HG02642 (cell line): ENCODE measurements at regions not wholly inside any gene's neighbourhood (a gene's known extent, or its start where the extent isn't known, plus 50 kb on each side); places are given as distances from the start of the nearest gene placed in this dataset.

Source experiments
- ATAC-seq: cut with Tn5 transposase; IDR thresholded peaks from one replicate; pipeline ENCODE4 v1.9.1; 2021; ENCODE audit warnings: mild to moderate bottlenecking; ENCODE audit not compliant: unreplicated experiment, poor library complexity

DNA sequence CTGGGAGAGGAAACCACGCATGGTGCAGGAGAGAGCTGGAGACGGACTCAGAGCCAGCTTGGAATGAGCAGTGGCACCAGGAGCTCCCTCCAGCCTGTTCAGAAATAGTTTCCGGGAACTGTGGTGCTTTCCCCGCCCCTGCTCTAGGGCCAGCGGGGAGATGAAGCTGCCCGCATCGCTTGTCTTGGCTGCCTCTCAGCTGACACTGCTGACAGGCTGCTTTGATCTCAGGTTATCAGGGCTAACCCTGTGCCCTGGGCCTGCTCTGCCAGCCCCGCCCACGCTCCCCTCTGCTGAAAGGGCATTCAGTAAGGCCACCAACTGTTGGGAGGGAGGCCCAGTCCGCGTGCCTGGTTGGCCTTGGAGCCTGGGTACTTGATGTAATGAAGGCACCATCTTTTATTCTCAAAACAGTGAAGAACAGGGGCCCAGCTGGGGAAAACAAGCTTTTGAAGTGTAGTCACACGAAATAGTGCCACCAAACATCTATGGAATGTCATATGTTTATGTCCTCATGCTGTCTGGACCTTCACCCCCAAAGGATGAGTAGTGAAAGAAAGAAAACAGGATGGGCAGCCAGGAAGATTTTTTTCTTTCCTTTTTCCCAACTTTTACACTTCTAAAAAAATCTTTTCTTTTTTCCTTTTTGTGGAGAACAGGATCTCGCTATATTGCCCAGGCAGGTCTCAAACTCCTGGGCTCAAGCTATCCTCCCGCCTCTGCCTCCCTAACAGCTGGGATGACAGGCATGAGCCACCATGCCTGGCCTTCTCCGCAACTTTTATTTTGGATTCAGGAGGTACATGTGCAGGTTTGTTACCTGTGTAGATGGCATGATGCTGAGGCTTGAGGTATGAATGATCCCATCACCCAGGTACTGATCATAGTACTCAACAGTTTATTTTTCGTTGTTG is 115.9 kb upstream of the TBX3 start:
- no peak for ATAC-seq

DNA sequence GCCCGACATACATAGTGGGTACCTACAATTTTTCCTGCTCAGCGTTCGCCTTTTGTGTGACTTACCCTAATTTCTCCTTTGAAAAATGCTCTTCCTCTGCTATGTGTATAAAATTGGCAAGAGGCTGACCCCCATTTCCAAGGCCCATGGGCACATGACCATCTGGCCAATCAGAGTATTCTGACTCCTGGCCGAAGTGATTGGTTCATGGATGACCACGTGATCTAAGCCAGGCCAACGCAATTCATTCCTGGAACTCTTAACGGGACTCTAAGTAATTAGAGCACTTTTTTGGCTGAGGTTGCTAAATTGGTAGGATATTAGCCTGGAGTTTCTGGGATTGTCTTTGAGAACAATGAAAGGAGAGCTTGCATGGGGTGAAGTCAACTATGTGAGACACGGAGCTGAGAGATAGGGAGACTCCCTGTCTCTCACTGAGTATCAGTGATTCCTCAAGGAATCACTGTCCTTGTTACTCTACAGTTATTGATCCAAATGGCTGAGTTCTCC is 110.1 kb upstream of the TBX3 start:
- no peak for ATAC-seq

- no peak for ATAC-seq
Observed at GRCh38 chr12:114790276-114790675, 106.3 kb upstream of the TBX3 start.

- ATAC-seq: no peak
Observed at GRCh38 chr12:114789821-114790220, 105.8 kb upstream of the TBX3 start.

DNA sequence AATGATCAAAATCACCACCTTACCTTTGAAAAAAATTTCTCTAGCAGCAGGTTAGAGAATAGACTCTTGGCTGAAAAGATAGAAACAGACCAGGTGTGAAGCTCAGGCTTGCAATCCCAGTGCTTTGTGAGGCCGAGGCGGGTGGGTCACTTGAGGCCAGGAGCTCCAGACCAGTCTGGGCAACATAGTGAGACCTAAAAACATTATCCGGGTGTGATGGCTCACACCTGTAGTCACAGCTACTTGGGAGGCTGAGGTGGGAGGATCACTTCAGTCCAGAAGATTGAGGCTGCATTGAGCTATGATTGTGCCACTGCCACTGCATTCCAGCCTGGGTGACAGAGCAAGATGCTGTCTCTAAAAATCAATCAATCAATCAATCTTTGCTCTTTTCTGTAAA is 105.3 kb upstream of the TBX3 start:
- ATAC-seq: no peak

DNA sequence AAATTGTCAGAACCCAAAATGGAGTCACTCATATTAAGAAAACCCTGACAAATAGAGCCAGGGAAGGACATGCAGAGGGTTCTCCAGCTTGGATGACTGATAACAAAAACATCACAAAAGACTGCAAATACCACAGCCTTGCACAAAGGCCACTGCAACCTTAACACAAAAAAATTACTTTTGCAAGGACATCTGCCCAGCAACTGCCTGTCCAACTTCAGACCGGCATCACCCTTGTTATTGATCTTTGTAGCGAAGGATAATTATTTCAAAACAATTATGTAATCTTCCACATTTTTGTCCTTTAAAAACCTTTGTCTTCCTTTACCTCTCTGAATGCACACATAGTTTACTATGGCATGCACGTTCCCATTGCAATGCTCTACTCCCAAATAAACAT is 100.6 kb upstream of the TBX3 start:
- no peak for ATAC-seq

GRCh38 chr12:114783089-114783618 is 99.2 kb upstream of the TBX3 start:
- no peak for ATAC-seq

- ATAC-seq: no peak
Observed at GRCh38 chr12:114780746-114781399, 96.9 kb upstream of the TBX3 start.

DNA sequence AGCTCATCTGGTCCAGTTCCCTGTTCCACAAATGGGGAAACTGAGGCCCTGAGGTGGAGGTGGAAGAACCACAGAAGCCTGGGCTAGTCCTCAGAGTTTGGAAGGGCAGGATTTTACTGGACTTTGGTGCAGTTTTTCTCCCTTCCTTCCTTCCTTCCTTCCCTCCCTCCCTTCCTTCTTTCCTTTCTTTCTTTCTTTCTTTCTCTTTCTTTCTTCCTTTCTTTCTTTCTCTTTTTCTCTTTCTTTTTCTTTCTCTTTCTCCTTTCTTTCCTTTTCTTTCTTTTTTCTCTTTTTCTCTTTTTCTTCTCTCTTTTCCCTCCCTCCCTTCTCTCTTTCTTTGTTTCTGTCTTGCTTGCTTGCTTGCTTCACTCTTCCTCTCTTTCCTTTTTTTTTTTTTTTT is 95.7 kb upstream of the TBX3 start:
- no peak for ATAC-seq

GRCh38 chr12:114779186-114779585 is 95.2 kb upstream of the TBX3 start:
- no peak for ATAC-seq

- no peak for ATAC-seq
Observed at GRCh38 chr12:114776731-114777442, 92.9 kb upstream of the TBX3 start.

GRCh38 chr12:114774699-114775098 is 90.7 kb upstream of the TBX3 start:
- no peak for ATAC-seq

GRCh38 chr12:114774197-114774596 is 90.2 kb upstream of the TBX3 start:
- ATAC-seq: no peak

DNA sequence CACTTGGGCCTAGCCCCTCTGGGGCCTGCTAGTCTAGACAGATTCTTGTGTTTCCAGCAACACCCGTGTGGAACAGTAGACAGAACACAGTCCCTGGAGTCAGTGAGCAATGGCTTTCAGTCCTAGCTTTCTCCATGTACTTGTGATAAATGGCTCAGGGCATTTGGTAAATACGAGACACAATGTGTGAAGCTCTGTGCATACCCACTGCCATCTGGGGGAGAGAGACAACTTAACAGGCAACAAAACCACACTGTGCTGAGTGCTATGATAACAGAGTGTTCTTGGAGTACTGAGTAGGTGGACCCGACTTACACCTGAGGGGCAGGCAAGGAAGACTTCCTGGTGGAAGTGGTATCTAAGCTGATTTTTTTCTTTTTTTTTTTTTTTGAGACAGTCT is 86.3 kb upstream of the TBX3 start:
- ATAC-seq: no peak

DNA sequence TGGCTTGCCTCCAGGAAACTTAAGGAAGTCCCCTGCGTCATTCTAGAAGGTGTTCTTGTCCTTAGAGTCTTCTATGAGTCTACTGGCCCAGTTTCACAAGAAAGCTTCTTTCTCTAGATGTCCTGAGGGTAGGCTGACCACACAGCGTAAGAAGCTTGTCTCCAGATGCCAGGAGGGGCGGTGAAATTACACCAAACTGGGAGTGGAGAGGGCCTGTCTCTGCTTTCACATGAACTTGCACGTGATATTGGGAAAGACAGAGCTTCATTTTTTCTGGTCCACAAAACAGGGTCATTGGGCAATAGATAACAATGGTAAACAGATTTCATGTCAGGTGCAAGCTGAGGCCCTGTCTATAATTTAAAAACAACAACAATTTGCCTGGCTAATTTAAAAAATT is 85.7 kb upstream of the TBX3 start:
- ATAC-seq: no peak

DNA sequence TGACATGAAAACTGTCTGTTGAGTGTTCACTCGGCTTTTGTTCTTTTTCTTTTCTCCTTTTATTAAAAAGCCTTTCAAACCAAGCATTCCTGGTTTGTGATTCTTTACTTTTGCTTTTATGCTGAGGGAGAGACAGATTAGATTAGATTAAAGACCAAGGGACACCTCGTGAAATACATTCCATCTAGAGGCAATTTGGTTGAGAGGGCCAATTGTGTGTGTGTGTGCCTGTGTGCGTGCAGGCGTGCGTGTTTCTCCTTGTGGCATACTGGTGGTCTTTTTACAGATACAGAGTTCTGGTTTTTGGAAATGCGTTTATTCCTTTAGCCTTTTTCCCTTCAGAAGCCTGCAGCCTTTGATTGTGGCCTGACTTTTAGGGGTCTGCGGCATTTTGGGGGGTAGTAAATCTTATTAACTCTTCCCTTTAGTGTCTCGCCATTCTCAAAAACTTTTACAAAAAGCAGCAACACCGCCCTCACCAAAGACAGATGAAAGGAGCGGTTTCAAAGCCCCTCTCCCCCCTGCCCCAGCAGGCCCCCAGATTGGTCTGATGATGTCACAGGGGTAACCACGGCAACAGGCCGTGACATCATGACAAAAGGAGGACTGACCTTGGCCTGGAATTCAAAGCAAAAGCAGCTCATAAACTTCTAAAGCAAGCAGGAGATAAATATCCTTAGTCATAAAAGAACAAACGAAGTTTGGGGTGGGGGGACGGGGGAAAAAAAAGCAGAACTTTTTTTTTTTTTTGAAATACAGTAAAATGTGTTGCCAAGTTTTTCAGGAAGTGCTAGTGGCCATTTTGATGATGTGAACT is 84.1 kb upstream of the TBX3 start:
- no peak for ATAC-seq

DNA sequence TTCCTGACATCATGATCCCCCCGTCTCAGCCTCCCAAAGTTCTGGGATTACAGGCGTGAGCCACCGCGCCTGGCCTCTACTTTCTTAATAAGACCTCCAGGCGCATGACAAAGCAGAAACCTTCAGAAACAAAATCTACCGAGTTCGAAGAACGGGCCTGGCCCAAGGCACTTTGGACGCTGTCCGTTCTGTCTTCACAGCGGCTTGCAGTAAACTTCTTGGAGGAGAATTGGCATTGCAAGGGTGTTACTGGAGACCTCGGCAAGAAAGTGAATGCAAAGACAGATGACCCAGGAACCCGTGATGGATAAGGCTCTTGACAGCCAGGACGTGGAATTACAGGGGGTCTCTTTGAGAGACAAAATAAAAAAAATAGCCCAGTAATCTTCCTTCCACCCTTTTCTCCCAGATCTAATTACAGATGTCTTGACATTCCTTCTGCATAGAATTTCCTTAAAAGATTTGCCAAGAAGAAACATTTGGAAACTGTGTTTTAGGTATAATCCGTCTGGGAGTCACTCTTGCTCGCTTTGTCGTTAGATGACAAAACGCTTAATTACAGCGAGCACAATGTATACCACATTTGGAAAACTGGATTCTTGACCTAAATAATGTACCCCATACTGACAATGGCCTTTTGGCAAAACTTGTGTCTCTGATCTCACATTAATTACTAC is 83.2 kb upstream of the TBX3 start:
- ATAC-seq: no peak

DNA sequence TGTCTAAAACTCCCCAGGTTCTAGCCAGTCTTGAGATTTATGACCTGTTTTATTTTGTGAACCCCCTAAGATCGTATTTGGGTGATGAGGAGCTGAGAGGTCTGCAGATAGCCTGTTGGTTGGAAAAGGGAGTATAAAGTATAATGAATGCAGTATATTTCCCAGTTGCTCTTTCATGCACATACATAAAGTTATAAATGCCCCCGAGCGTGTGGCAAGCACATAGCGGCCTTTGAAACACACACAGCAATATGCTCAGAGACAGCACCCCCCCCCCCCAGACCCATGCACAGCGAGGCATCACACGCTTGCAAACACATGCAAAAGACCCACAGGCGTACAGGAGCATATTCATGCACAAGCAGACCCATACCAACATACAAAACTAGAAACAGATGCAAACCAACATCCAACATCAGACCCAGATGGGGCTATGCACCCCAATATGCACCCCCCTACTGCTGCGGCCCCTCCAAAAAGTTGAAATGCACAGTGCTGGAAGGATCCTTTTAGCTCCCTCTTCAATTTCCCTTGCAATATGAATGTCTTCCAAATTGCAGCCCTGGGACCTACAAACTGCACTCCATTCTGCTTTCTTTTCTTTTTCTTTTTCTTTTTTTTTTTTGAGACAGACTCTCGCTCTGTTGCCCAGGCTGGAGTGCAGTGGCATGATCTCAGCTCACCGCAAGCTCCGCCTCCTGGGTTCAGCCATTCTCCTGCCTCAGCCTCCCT is 82.2 kb upstream of the TBX3 start:
- no peak for ATAC-seq

GRCh38 chr12:114764510-114764909 is 80.5 kb upstream of the TBX3 start:
- no peak for ATAC-seq
